Peyer's patch (tissue), 4 donors: ENCODE measurements at regions not wholly inside any gene's neighbourhood (a gene's known extent, or its start where the extent isn't known, plus 50 kb on each side); places are given as distances from the start of the nearest gene placed in this dataset.

Source experiments
- POLR2A ChIP-seq, 2 donors: fragments of 450-650 bp; IDR thresholded peaks; one replicate each; pipeline ENCODE4 v1.5.1; 2017; ENCODE audit warnings: antibody characterized with exemption in 2 of 2, mild to moderate bottlenecking in 2 of 2, moderate library complexity in 2 of 2
- TF ChIP-seq, protein P1 (sequence below), 6 experiments: fragments of 450-650 bp in 4 of 6; fragments of 200-600 bp in 2 of 6; sonication (generic) in 1 of 6; IDR thresholded peaks; one replicate each; pipeline ENCODE4 v1.5.1; 2017 to 2019; ENCODE audit warnings: antibody characterized with exemption in 6 of 6, mild to moderate bottlenecking in 3 of 6, moderate library complexity in 1 of 6

GRCh38 chr18:67134911-67135310 lies 381.6 kb downstream of the DSEL start:
- TF ChIP-seq, protein P1, sequence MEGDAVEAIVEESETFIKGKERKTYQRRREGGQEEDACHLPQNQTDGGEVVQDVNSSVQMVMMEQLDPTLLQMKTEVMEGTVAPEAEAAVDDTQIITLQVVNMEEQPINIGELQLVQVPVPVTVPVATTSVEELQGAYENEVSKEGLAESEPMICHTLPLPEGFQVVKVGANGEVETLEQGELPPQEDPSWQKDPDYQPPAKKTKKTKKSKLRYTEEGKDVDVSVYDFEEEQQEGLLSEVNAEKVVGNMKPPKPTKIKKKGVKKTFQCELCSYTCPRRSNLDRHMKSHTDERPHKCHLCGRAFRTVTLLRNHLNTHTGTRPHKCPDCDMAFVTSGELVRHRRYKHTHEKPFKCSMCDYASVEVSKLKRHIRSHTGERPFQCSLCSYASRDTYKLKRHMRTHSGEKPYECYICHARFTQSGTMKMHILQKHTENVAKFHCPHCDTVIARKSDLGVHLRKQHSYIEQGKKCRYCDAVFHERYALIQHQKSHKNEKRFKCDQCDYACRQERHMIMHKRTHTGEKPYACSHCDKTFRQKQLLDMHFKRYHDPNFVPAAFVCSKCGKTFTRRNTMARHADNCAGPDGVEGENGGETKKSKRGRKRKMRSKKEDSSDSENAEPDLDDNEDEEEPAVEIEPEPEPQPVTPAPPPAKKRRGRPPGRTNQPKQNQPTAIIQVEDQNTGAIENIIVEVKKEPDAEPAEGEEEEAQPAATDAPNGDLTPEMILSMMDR (IDR thresholded peaks at IDR 0.05), result no peak
- TF ChIP-seq POLR2A (IDR thresholded peaks at IDR 0.05), result no peak
